IMR-90 (cell line): ENCODE measurements at regions not wholly inside any gene's neighbourhood (a gene's known extent, or its start where the extent isn't known, plus 50 kb on each side); places are given as distances from the start of the nearest gene placed in this dataset.

Source experiments
- ATAC-seq: fragments of 200-7000 bp; cut with Tn5 transposase; 2 replicates; pipeline ENCODE4 v1.9.1; 2020; ENCODE audit warnings: low read depth, mild to moderate bottlenecking, moderate library complexity
- BruUV-seq: library from RNA; stranded (reverse); fragments of 400-500 nt; replicated peaks from 2 replicates; lab custom pipeline; 2021; lab: Mats Ljungman, UMichigan
- CTCF ChIA-PET: fragments of 300-600 bp; formaldehyde crosslinking; extraction: SDS; loops from one replicate; lab custom pipeline; 2021; ENCODE audit warnings: antibody characterized with exemption; lab: Yijun Ruan, JAX
- POLR2A ChIA-PET: fragments of 300-600 bp; sonication (Branson Sonifier 250); formaldehyde crosslinking; loops from one replicate; lab custom pipeline; 2022; ENCODE audit warnings: antibody characterized with exemption; ENCODE audit not compliant: unreplicated experiment; lab: Charles Lee
- DNase-seq: peaks from one replicate; pipeline ENCODE4 v3.0.0; 2013
- H2AFZ ChIP-seq: replicated peaks from 2 replicates; pipeline ENCODE3; 2013; ENCODE audit warnings: low read length, mild to moderate bottlenecking; ENCODE audit not compliant: poor library complexity
- H2AK5ac ChIP-seq: 2 replicates; pipeline ENCODE4 v1.6.1; 2013; ENCODE audit warnings: low read depth, low read length, inconsistent platforms
- H2AK9ac ChIP-seq: replicated peaks from 2 replicates; pipeline ENCODE3; 2013; ENCODE audit warnings: mild to moderate bottlenecking, low read depth, low read length, moderate library complexity; ENCODE audit not compliant: poor library complexity
- H2BK120ac ChIP-seq: 2 replicates; pipeline ENCODE4 v1.6.1; 2013; ENCODE audit warnings: low read depth, low read length, inconsistent platforms
- H2BK15ac ChIP-seq: 3 replicates; pipeline ENCODE4 v1.6.1; 2013; ENCODE audit warnings: low read depth, low read length, inconsistent platforms
- H2BK20ac ChIP-seq: 2 replicates; pipeline ENCODE4 v1.6.1; 2013; ENCODE audit warnings: low read depth, mild to moderate bottlenecking, inconsistent platforms, low read length, moderate library complexity
- H2BK5ac ChIP-seq: 2 replicates; pipeline ENCODE4 v1.6.1; 2013; ENCODE audit warnings: mild to moderate bottlenecking, low read depth, low read length, inconsistent platforms; ENCODE audit not compliant: poor library complexity, severe bottlenecking
- H3K14ac ChIP-seq: replicated peaks from 2 replicates; pipeline ENCODE4 v1.6.1; 2013; ENCODE audit warnings: low read depth, low read length, inconsistent platforms
- H3K18ac ChIP-seq: 2 replicates; pipeline ENCODE4 v1.6.1; 2013; ENCODE audit warnings: low read depth, low read length, control low read depth
- H3K23ac ChIP-seq: 2 replicates; pipeline ENCODE4 v1.6.1; 2013; ENCODE audit warnings: low read depth, low read length, inconsistent platforms
- H3K27ac ChIP-seq: 2 replicates; pipeline ENCODE4 v1.5.1; 2013; ENCODE audit warnings: mild to moderate bottlenecking, control low read depth, low read length; ENCODE audit not compliant: insufficient read depth
- H3K27me3 ChIP-seq: 2 replicates; pipeline ENCODE4 v1.6.1; 2013; ENCODE audit warnings: low read length; ENCODE audit not compliant: control insufficient read depth, insufficient read depth
- H3K36me3 ChIP-seq: 2 replicates; pipeline ENCODE4 v1.6.1; 2013; ENCODE audit warnings: low read length, mixed read lengths; ENCODE audit not compliant: control insufficient read depth, insufficient read depth
- H3K4ac ChIP-seq: 2 replicates; pipeline ENCODE4 v1.6.1; 2013; ENCODE audit warnings: low read depth, low read length, inconsistent platforms
- H3K4me1 ChIP-seq: 2 replicates; pipeline ENCODE4 v1.6.1; 2013; ENCODE audit warnings: low read length, mixed read lengths; ENCODE audit not compliant: control insufficient read depth, insufficient read depth
- H3K4me2 ChIP-seq: 2 replicates; pipeline ENCODE4 v1.6.1; 2013; ENCODE audit warnings: low read depth, mild to moderate bottlenecking, control low read depth, low read length, moderate library complexity
- H3K4me3 ChIP-seq: 2 replicates; pipeline ENCODE4 v1.5.1; 2013; ENCODE audit warnings: low read depth, mild to moderate bottlenecking, control low read depth, low read length, moderate library complexity; ENCODE audit not compliant: insufficient read depth
- H3K56ac ChIP-seq: 2 replicates; pipeline ENCODE4 v1.6.1; 2013; ENCODE audit warnings: low read length, inconsistent platforms; ENCODE audit not compliant: insufficient read depth; ENCODE audit errors: extremely low read depth
- H3K79me1 ChIP-seq, 2 experiments: 2 replicates each; pipeline ENCODE4 v1.6.1; 2013; ENCODE audit warnings: low read length in 2 of 2, inconsistent platforms in 1 of 2, low read depth in 1 of 2
- H3K9ac ChIP-seq: 2 replicates; pipeline ENCODE4 v1.6.1; 2013; ENCODE audit warnings: low read depth, low read length, control low read depth
- H3K9me1 ChIP-seq: 2 replicates; pipeline ENCODE4 v1.6.1; 2013; ENCODE audit warnings: low read length, inconsistent platforms; ENCODE audit not compliant: insufficient read depth
- H3K9me3 ChIP-seq: 2 replicates; pipeline ENCODE4 v1.6.1; 2013; ENCODE audit warnings: low read length; ENCODE audit not compliant: control insufficient read depth, insufficient read depth
- H4K20me1 ChIP-seq: 2 replicates; pipeline ENCODE4 v1.6.1; 2013; ENCODE audit warnings: low read length, inconsistent platforms; ENCODE audit not compliant: insufficient read depth
- H4K5ac ChIP-seq: 2 replicates; pipeline ENCODE4 v1.6.1; 2013; ENCODE audit warnings: mild to moderate bottlenecking, low read depth, low read length, control low read depth
- H4K8ac ChIP-seq, 2 experiments: 2 replicates each; pipeline ENCODE4 v1.6.1; 2013; ENCODE audit warnings: low read depth in 2 of 2, low read length in 2 of 2, control low read depth in 1 of 2, inconsistent platforms in 1 of 2
- H4K91ac ChIP-seq: 2 replicates; pipeline ENCODE4 v1.6.1; 2013; ENCODE audit warnings: low read depth, low read length, inconsistent platforms; ENCODE audit not compliant: insufficient read depth
- MAZ ChIP-seq: IDR thresholded peaks from 2 replicates; pipeline ENCODE4 v1.6.1; 2012; ENCODE audit warnings: low read depth, mild to moderate bottlenecking, low read length, improper control_type of control experiment, moderate library complexity, borderline replicate concordance
- MXI1 ChIP-seq: IDR thresholded peaks from 2 replicates; pipeline ENCODE4 v1.6.1; 2012; ENCODE audit warnings: low read depth, mild to moderate bottlenecking, low read length, moderate library complexity, borderline replicate concordance
- NFE2L2 ChIP-seq: fragments of 150-350 bp; IDR thresholded peaks from 2 replicates; pipeline ENCODE4 v1.6.1; 2016; ENCODE audit warnings: low read depth, mild to moderate bottlenecking, low read length
- RFX5 ChIP-seq: IDR thresholded peaks from 2 replicates; pipeline ENCODE4 v1.8.0; 2012; ENCODE audit warnings: low read depth, mild to moderate bottlenecking, low read length, moderate library complexity
- WGBS, 2 experiments: methylation state at CpG; one replicate each; pipeline versions ENCODE4 v1.1.5 to v1.1.7; 2013; ENCODE audit warnings: missing lambda C conversion rate in 2 of 2; ENCODE audit not compliant: insufficient read length in 1 of 2; ENCODE audit errors: extremely low coverage in 2 of 2; 5-methylcytosine and 5-hydroxymethylcytosine counted together
- dilution Hi-C: fragments of 300-500 bp; cut with HindIII; formaldehyde crosslinking; loops from one replicate; pipeline ENCODE4 v1.14.3; 2018; ENCODE audit warnings: low sequenced_read_pairs; ENCODE audit not compliant: unreplicated experiment
- in situ Hi-C: fragments of 300-500 bp; cut with MboI; formaldehyde crosslinking; loops from 3 replicates; pipeline ENCODE4 v1.14.3; 2019; ENCODE audit warnings: low sequenced_read_pairs, inconsistent platforms, mixed read lengths
- intact Hi-C: fragments of 100-400 bp; cut with micrococcal nuclease; formaldehyde crosslinking; loops from 2 replicates; pipeline ENCODE4 v1.10.0; 2022

- Histone ChIP-seq H4K8ac (no peak overlapping the region), H3K14ac (no peak overlapping the region), H3K56ac (no peak overlapping the region), H3K79me1 (no peaks in the 10 kb centered on the region), H3K9ac (no peak overlapping the region), H3K36me3 (no peaks in the 10 kb centered on the region), H3K27ac (no peak overlapping the region), H2BK5ac (no peak overlapping the region), H3K4me1 (no peaks in the 10 kb centered on the region), H3K4me3 (no peak overlapping the region), H3K9me1 (no peaks in the 10 kb centered on the region), H4K20me1 (no peaks in the 10 kb centered on the region), H3K9me3 (no peaks in the 10 kb centered on the region), H2BK120ac (no peak overlapping the region), H2AK5ac (no peak overlapping the region), H2BK20ac (no peak overlapping the region), H3K4ac (no peak overlapping the region), H2AFZ (no peak overlapping the region), H3K27me3 (no peaks in the 10 kb centered on the region), H4K91ac (no peak overlapping the region), H3K23ac (no peak overlapping the region), H2AK9ac (no peak overlapping the region), H3K4me2 (no peak overlapping the region), H3K18ac (no peak overlapping the region), H4K5ac (no peak overlapping the region), H2BK15ac (no peak overlapping the region)
- ATAC-seq (no peak), DNase-seq (no peak)
- dilution Hi-C loops = no loop called here
- WGBS, 2 experiments = no CpG with 5 or more reads among the region's 2 CpGs
- POLR2A ChIA-PET = no interaction called here
- CTCF ChIA-PET = no interaction called here
- intact Hi-C loops = no loop called here
- BruUV-seq = no TSS peak
- in situ Hi-C loops = no loop called here
- TF ChIP-seq MXI1 (no peak), NFE2L2 (no peak), MAZ (no peak), RFX5 (no peak)
Measured at GRCh38 chr13:26861941-26862340, 101.4 kb upstream of the GPR12 start.
